Osteocyte (in vitro differentiated cells): ENCODE measurements at regions not wholly inside any gene's neighbourhood (a gene's known extent, or its start where the extent isn't known, plus 50 kb on each side); places are given as distances from the start of the nearest gene placed in this dataset.

ENCODE experiments used
- DNase-seq: peaks from one replicate; pipeline ENCODE4 v3.0.0; 2021; ENCODE audit warnings: mixed read lengths; ENCODE audit not compliant: unreplicated experiment; ENCODE audit errors: extremely low spot score
- H3K27ac Mint-ChIP-seq: one replicate; pipeline ENCODE4 v1.8.0; 2021; ENCODE audit warnings: mild to moderate bottlenecking, mixed read lengths; ENCODE audit not compliant: unreplicated experiment
- H3K27me3 Mint-ChIP-seq: one replicate; pipeline ENCODE4 v1.8.0; 2021; ENCODE audit warnings: mixed read lengths; ENCODE audit not compliant: unreplicated experiment
- H3K36me3 Mint-ChIP-seq: one replicate; pipeline ENCODE4 v1.8.0; 2021; ENCODE audit warnings: mixed read lengths; ENCODE audit not compliant: unreplicated experiment
- H3K4me1 Mint-ChIP-seq: one replicate; pipeline ENCODE4 v1.8.0; 2021; ENCODE audit warnings: mixed read lengths; ENCODE audit not compliant: unreplicated experiment
- H3K4me3 Mint-ChIP-seq: one replicate; pipeline ENCODE4 v1.8.0; 2021; ENCODE audit warnings: mild to moderate bottlenecking, moderate library complexity, mixed read lengths; ENCODE audit not compliant: unreplicated experiment
- H3K9me3 Mint-ChIP-seq: one replicate; pipeline ENCODE4 v1.8.0; 2021; ENCODE audit warnings: mixed read lengths; ENCODE audit not compliant: unreplicated experiment
- CTCF ChIP-seq: fragments of 200-600 bp; sonication (generic); IDR thresholded peaks from 2 replicates; pipeline ENCODE4 v1.5.0; 2021; ENCODE audit warnings: antibody characterized with exemption, mild to moderate bottlenecking, moderate library complexity

- H3K4me3 Mint-ChIP-seq = no peak overlapping the region
- H3K27ac Mint-ChIP-seq = no peak overlapping the region
- peaks cover 13% of the 10 kb centered on the region for H3K9me3 Mint-ChIP-seq
- no peak for TF ChIP-seq CTCF
- H3K27me3 Mint-ChIP-seq = no peaks in the 10 kb centered on the region
- H3K4me1 Mint-ChIP-seq = peaks cover 17% of the 10 kb centered on the region
- DNase-seq = no peak
- no peaks in the 10 kb centered on the region for H3K36me3 Mint-ChIP-seq
These were observed 74.2 kb upstream of the NCOR2 start for GRCh38 chr12:124641591-124641990.

GRCh38 chr12:124640056-124640455, 72.6 kb upstream of the NCOR2 start:
- no peak for TF ChIP-seq CTCF
- Mint-ChIP-seq H3K27ac (peak overlapping the region; percentile 47), H3K4me3 (no peak overlapping the region), H3K27me3 (no peaks in the 10 kb centered on the region), H3K9me3 (peaks cover 18% of the 10 kb centered on the region), H3K4me1 (peaks cover 25% of the 10 kb centered on the region), H3K36me3 (no peaks in the 10 kb centered on the region)
- DNase-seq = no peak

DNA sequence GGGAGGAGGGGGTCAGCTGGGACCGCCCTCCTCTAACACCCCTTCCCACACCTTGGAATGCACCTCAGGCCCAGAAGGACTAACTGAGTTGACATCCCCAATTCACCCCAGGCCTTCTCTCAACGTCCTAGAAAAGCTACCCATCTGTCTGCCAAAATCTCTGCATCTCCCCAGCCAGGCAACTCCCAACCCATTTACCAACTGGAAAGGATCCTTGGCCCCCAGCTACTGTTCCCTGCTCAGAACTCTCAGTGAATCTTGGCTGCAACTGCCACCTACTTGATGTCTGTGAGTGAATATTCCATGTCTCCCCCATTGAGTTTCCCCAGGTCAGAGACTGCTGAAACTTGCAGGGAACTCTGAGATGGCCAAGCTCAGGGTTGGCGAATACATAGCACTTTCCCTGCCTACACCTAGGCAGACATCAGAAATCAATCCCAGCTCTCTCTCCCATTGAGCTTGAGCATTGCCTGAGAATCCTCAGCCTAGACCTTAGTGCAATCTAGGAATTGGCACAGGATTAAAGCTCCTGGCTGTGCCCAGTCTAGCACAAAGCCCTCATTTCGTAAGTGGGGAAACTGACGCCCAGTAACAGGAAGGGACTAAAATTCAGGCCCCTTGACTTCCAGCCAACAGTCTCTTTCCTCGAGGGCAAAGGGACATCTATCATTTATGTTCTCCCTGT, 71.9 kb upstream of the NCOR2 start:
- Mint-ChIP-seq H3K27me3 (no peaks in the 10 kb centered on the region), H3K9me3 (peaks cover 18% of the 10 kb centered on the region), H3K4me3 (no peak overlapping the region), H3K27ac (no peak overlapping the region), H3K4me1 (peaks cover 25% of the 10 kb centered on the region), H3K36me3 (no peaks in the 10 kb centered on the region)
- TF ChIP-seq CTCF = no peak
- no peak for DNase-seq

DNA sequence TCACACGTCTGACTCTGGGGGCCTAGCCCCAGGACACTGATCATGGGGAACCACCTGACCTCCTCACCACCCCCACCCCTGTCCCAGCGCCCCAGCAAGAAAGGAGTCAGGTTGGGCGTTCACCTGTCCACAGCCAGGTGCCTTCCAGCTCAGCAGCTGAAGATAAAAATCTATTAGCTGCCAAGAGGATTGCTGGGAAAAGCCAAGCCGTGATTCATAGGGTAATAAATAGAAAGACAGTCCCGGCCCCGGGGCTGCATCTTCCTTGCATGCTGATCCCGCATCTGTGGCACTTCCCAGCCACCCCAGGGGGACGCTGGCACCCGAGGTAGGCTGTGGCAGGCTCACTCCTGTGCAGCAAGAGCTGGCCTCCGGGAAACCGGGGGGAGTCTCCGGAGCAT, 70.2 kb upstream of the NCOR2 start:
- no peaks in the 10 kb centered on the region for H3K36me3 Mint-ChIP-seq
- peaks cover 38% of the 10 kb centered on the region for H3K4me1 Mint-ChIP-seq
- no peak overlapping the region for H3K4me3 Mint-ChIP-seq
- H3K27me3 Mint-ChIP-seq = no peaks in the 10 kb centered on the region
- TF ChIP-seq CTCF = no peak
- no peak overlapping the region for H3K27ac Mint-ChIP-seq
- peaks cover 18% of the 10 kb centered on the region for H3K9me3 Mint-ChIP-seq
- no peak for DNase-seq

GRCh38 chr12:124637163-124637562, 69.8 kb upstream of the NCOR2 start:
- H3K27me3 Mint-ChIP-seq = no peaks in the 10 kb centered on the region
- peaks cover 18% of the 10 kb centered on the region for H3K9me3 Mint-ChIP-seq
- no peak overlapping the region for H3K4me3 Mint-ChIP-seq
- no peaks in the 10 kb centered on the region for H3K36me3 Mint-ChIP-seq
- peaks cover 39% of the 10 kb centered on the region for H3K4me1 Mint-ChIP-seq
- no peak overlapping the region for H3K27ac Mint-ChIP-seq
- TF ChIP-seq CTCF = no peak
- no peak for DNase-seq
